ENCODE measurements at regions not wholly inside any gene's neighbourhood (a gene's known extent, or its start where the extent isn't known, plus 50 kb on each side); places are given as distances from the start of the nearest gene placed in this dataset.

- no peaks in the 10 kb centered on the region for H3K36me3 ChIP-seq (ENCODE audit: insufficient read depth)
- H2AFZ ChIP-seq (ENCODE audit: low read depth): no peak overlapping the region
- no peak overlapping the region for H3K4me3 ChIP-seq (IDR thresholded peaks at IDR 0.05; ENCODE audit: insufficient read depth, low read depth, low read length)
- H3K9ac ChIP-seq: no peak overlapping the region
- no peak overlapping the region for H3K4me2 ChIP-seq
- no peaks in the 10 kb centered on the region for H3K4me1 ChIP-seq (ENCODE audit: low read depth, poor library complexity, severe bottlenecking)
- H3K79me2 ChIP-seq (ENCODE audit: insufficient read depth, low read depth): no peaks in the 10 kb centered on the region
- no peak overlapping the region for H3K27ac ChIP-seq
- H3K27me3 ChIP-seq (ENCODE audit: insufficient read depth, low read depth): no peaks in the 10 kb centered on the region
- TF ChIP-seq, protein P1, sequence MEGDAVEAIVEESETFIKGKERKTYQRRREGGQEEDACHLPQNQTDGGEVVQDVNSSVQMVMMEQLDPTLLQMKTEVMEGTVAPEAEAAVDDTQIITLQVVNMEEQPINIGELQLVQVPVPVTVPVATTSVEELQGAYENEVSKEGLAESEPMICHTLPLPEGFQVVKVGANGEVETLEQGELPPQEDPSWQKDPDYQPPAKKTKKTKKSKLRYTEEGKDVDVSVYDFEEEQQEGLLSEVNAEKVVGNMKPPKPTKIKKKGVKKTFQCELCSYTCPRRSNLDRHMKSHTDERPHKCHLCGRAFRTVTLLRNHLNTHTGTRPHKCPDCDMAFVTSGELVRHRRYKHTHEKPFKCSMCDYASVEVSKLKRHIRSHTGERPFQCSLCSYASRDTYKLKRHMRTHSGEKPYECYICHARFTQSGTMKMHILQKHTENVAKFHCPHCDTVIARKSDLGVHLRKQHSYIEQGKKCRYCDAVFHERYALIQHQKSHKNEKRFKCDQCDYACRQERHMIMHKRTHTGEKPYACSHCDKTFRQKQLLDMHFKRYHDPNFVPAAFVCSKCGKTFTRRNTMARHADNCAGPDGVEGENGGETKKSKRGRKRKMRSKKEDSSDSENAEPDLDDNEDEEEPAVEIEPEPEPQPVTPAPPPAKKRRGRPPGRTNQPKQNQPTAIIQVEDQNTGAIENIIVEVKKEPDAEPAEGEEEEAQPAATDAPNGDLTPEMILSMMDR (conservative IDR thresholded peaks at IDR 0.05; ENCODE audit: low read depth, low read length): no peak
- no peaks in the 10 kb centered on the region for H4K20me1 ChIP-seq (ENCODE audit: insufficient read depth)
Observed at GRCh38 chr6:53446151-53446550, 97.4 kb upstream of the ELOVL5 start.

DNA sequence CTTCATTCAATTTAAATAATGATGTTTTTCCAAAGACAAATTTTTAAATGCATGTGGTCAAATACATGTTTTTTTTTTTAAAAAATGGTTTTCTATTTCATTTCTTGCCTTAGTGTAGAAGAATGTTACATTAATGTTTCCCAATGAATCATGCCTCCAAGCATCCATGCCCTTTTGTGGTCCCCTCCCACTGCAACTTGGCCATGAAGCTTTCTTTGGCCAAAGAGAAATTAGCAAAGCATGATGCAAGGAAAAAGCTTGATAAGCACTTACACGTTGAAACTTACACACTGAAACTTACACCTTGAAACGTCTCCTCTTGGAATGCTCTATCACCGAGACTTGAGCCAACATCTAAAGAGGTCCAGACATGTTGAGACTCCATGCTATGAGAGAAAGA is 93.0 kb upstream of the ELOVL5 start:
- H4K20me1 ChIP-seq (ENCODE audit: insufficient read depth): no peaks in the 10 kb centered on the region
- H3K4me2 ChIP-seq: no peak overlapping the region
- H3K36me3 ChIP-seq (ENCODE audit: insufficient read depth): no peaks in the 10 kb centered on the region
- no peaks in the 10 kb centered on the region for H3K27me3 ChIP-seq (ENCODE audit: insufficient read depth, low read depth)
- no peaks in the 10 kb centered on the region for H3K79me2 ChIP-seq (ENCODE audit: insufficient read depth, low read depth)
- H3K4me1 ChIP-seq (ENCODE audit: low read depth, poor library complexity, severe bottlenecking): peaks cover 8% of the 10 kb centered on the region
- no peak overlapping the region for H2AFZ ChIP-seq (ENCODE audit: low read depth)
- no peak overlapping the region for H3K4me3 ChIP-seq (IDR thresholded peaks at IDR 0.05; ENCODE audit: insufficient read depth, low read depth, low read length)
- TF ChIP-seq, protein P1 (conservative IDR thresholded peaks at IDR 0.05; ENCODE audit: low read depth, low read length): no peak
- H3K27ac ChIP-seq: no peak overlapping the region
- no peak overlapping the region for H3K9ac ChIP-seq

DNA sequence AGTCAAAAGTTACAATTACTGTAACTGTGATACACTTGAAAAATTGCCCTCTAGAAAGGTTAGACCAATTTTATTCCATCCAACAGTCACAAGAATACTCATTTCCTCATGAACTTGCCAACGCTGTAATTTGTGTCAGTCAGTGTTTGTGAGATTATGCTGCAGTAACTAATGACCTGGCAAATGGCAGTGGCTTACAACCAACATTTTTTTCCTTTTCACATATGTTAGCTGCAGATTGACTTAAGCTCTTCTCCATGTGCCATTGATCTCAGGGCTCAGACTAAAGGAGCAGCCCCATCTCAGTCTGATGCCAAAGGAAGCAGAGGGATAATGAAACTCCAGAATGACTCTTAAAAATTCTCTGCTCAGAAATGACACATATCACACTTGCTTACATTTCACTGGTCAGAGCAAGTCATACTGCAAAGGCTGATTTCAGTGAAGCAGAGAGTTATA is 92.3 kb upstream of the ELOVL5 start:
- Histone ChIP-seq H3K36me3 (ENCODE audit: insufficient read depth) (no peaks in the 10 kb centered on the region), H2AFZ (ENCODE audit: low read depth) (no peak overlapping the region), H3K4me2 (no peak overlapping the region), H3K79me2 (ENCODE audit: insufficient read depth, low read depth) (no peaks in the 10 kb centered on the region), H4K20me1 (ENCODE audit: insufficient read depth) (no peaks in the 10 kb centered on the region), H3K4me1 (ENCODE audit: low read depth, poor library complexity, severe bottlenecking) (peaks cover 11% of the 10 kb centered on the region), H3K27ac (no peak overlapping the region), H3K27me3 (ENCODE audit: insufficient read depth, low read depth) (no peaks in the 10 kb centered on the region), H3K4me3 (IDR thresholded peaks at IDR 0.05; ENCODE audit: insufficient read depth, low read depth, low read length) (no peak overlapping the region), H3K9ac (no peak overlapping the region)
- TF ChIP-seq, protein P1 (conservative IDR thresholded peaks at IDR 0.05; ENCODE audit: low read depth, low read length): no peak

GRCh38 chr6:53440336-53440945 is 91.7 kb upstream of the ELOVL5 start:
- no peak overlapping the region for H3K4me3 ChIP-seq (IDR thresholded peaks at IDR 0.05; ENCODE audit: insufficient read depth, low read depth, low read length)
- H3K36me3 ChIP-seq (ENCODE audit: insufficient read depth): no peaks in the 10 kb centered on the region
- H3K27ac ChIP-seq: no peak overlapping the region
- TF ChIP-seq, protein P1 (conservative IDR thresholded peaks at IDR 0.05; ENCODE audit: low read depth, low read length): no peak
- no peak overlapping the region for H3K9ac ChIP-seq
- no peak overlapping the region for H3K4me2 ChIP-seq
- H3K79me2 ChIP-seq (ENCODE audit: insufficient read depth, low read depth): no peaks in the 10 kb centered on the region
- no peaks in the 10 kb centered on the region for H3K27me3 ChIP-seq (ENCODE audit: insufficient read depth, low read depth)
- H3K4me1 ChIP-seq (ENCODE audit: low read depth, poor library complexity, severe bottlenecking): peaks cover 11% of the 10 kb centered on the region
- H2AFZ ChIP-seq (ENCODE audit: low read depth): no peak overlapping the region
- H4K20me1 ChIP-seq (ENCODE audit: insufficient read depth): no peaks in the 10 kb centered on the region
